GM12864 (cell line): ENCODE measurements at regions not wholly inside any gene's neighbourhood (a gene's known extent, or its start where the extent isn't known, plus 50 kb on each side); places are given as distances from the start of the nearest gene placed in this dataset.
A peak's percentile ranks its signal among the peaks of the same experiment; 100 is the strongest.

ENCODE experiments used
- DNase-seq: peaks from one replicate; pipeline ENCODE4 v3.0.0-alpha.2; 2011; ENCODE audit warnings: low read depth
- H3K4me3 ChIP-seq: 2 replicates; pipeline ENCODE4 v1.5.1; 2011; ENCODE audit warnings: mild to moderate bottlenecking, low read depth, low read length, control low read depth
- TF ChIP-seq, protein P1 (sequence below): IDR thresholded peaks from 2 replicates; pipeline ENCODE4 v1.5.1; 2011; ENCODE audit warnings: low read depth, mild to moderate bottlenecking, moderate library complexity, low read length, control low read depth, inconsistent platforms; ENCODE audit errors: missing control alignments

DNA sequence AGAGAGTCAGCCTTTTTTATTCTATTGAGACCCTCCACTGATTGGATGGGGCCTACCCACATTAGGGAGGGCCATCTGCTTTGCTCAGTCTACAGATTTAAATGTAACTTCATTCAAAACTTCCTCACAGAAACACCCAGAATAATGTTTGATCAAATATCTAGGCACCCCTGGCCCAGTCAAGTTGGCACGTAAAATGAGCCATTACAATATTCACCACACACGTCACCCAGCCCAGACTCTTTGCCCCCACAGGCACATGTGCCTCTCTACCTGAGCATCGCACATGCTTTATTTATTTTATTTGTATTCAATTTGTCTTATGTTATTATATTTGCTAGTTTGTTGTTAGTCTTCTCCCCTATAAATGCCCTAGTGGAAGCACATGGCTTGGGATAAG is 70.9 kb upstream of the EYA2 start:
- H3K4me3 ChIP-seq: no peak overlapping the region
- TF ChIP-seq, protein P1, sequence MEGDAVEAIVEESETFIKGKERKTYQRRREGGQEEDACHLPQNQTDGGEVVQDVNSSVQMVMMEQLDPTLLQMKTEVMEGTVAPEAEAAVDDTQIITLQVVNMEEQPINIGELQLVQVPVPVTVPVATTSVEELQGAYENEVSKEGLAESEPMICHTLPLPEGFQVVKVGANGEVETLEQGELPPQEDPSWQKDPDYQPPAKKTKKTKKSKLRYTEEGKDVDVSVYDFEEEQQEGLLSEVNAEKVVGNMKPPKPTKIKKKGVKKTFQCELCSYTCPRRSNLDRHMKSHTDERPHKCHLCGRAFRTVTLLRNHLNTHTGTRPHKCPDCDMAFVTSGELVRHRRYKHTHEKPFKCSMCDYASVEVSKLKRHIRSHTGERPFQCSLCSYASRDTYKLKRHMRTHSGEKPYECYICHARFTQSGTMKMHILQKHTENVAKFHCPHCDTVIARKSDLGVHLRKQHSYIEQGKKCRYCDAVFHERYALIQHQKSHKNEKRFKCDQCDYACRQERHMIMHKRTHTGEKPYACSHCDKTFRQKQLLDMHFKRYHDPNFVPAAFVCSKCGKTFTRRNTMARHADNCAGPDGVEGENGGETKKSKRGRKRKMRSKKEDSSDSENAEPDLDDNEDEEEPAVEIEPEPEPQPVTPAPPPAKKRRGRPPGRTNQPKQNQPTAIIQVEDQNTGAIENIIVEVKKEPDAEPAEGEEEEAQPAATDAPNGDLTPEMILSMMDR: no peak
- no peak for DNase-seq

DNA sequence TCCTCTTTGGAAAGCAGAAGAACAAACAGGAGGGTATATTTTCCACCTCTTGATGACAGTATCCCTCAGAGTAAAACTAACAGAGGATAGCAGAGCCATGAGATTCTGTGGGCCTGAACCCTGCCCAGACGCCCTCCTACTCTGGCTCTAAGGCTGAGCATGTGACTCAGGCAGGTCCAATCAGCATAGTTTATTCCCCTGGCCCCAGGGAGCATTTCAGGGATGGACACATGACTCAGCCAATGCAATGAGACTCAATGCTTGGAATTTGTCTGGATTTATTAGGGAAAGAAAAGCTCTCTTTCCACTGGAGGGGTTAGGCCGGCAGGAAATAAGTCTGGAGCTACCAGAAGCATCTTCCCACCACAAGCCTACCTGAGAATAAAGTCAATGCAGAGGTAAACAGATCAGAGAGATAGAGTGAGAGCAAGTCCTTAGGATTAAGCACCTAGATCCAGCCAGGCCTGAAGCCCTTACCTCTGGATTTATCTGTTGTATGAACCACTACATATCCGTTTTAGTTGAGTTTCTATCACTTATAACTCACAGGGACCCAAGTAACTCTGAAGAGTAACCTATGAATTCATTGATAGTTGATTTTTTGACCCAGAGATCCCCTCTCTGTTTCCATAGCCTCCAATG is 68.2 kb upstream of the EYA2 start:
- TF ChIP-seq, protein P1: no peak
- H3K4me3 ChIP-seq: no peak overlapping the region
- no peak for DNase-seq

DNA sequence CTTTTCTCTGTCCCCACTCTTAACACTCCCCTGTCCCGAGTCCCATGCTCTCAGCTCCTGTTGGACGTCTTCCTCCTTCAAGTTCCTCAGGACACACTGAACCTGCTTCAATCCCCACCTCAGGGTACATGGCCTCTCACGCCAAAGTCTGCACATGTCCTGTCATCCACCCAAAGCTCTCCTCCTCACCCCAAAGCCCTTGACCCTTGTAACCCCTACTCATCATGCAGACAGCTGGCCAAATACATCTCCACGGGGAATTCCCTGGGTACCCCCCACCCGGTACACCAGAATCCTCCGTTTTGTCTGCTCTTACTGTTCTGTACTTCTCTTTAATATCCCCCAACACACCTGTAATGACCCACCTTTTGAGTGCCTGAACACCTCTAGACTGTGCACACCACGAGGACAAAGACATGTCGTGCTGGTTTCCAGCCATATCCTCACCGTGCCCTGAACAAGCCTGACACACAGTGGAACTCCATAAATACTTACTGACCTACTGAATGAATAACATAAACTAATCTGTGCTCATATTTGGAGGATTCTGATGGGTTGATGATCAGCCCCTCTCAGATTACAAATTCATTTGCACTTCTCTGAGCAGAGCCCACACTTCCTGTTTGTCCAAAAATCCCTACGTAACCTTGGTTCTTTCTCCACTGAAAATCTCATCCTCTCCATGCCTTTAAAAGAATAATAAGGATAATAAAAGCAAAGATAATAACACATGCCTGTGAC is 66.8 kb upstream of the EYA2 start:
- DNase-seq: no peak
- TF ChIP-seq, protein P1: no peak
- H3K4me3 ChIP-seq: no peak overlapping the region

DNA sequence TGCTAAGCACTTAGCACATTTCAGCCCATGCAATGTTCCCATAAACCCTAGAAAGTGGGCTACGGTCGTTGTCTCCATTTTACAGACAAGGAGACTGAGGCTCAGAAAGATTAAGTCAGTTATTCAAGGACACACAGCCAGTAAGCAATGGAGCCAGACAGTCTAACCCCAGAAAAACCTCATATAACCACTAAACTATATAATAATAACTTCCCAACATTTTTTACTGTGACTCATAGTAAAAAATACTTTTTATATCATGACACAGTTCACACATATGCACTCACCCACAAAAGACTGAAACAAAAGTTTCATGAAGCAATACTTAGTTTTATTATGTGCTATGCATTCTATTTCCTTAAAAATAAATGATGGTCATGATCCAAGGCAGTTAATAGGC is 66.2 kb upstream of the EYA2 start:
- DNase-seq: no peak
- TF ChIP-seq, protein P1: no peak
- no peak overlapping the region for H3K4me3 ChIP-seq

DNA sequence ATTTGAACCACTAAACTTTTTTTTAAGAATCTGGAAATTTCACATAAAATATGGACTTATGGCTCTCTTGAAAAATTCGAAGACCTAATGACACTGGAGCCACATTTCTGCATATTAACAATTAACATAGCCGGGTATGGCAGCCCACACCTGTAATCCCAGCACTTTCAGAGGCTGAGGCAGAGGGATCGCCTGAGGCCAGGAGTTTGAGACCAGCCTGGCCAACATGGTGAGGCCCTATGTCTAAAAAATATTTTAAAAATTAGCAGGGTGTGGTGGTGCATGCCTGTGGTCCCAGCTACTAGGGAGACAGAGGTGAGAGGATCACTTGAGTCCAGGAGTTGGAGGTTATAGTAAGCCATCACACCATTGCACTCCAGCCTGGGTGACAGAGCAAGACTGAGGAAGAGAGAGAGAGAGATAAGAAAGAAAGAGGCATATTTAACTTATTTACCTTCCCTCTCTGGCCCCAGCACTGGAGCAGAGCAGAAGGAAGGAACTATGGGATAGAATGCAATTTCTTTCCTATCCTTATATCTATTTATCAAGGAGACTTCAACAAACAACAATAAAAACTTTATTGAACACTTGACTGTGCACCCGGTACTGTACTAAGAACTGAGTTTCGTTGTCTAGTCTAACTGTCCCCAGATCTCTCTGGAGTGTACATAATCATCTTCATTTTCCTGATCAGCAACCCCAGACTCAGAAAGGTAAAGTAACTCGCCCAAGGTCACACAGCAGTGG is 63.6 kb upstream of the EYA2 start:
- no peak overlapping the region for H3K4me3 ChIP-seq
- TF ChIP-seq, protein P1: no peak
- DNase-seq: no peak

DNA sequence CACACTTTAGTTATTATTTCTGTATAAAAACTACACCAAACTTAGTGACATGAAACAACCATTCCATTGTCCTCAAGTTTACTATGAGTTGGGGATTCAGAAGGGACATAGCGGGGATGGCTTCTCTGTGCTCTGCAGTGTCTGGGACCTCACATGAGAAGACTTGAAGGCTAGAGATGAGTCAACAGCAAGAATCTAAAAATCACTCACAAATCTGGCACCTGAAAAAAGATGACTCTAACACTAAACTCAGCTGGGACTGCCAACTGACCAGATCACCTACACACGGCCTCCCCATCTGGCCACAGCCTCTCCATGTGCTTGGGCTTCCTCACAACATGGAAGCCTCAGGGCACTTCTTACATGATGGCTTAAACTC is 63.0 kb upstream of the EYA2 start:
- peak; percentile 19 for DNase-seq
- no peak overlapping the region for H3K4me3 ChIP-seq
- TF ChIP-seq, protein P1: no peak
